K562 (cell line): ENCODE measurements at regions not wholly inside any gene's neighbourhood (a gene's known extent, or its start where the extent isn't known, plus 50 kb on each side); places are given as distances from the start of the nearest gene placed in this dataset.

Experiments used
- ATAC-seq: fragments of 200-7000 bp; cut with Tn5 transposase; 3 replicates; pipeline ENCODE4 v1.9.1; 2020; ENCODE audit warnings: moderate library complexity
- BruUV-seq: library from RNA; stranded (reverse); fragments of 400-500 nt; replicated peaks from 2 replicates; lab custom pipeline; 2021; lab: Mats Ljungman, UMichigan
- CTCF ChIA-PET: fragments of 300-600 bp; formaldehyde crosslinking; extraction: SDS; loops from one replicate; lab custom pipeline; 2021; ENCODE audit warnings: low intra/inter-chr PET ratio; lab: Yijun Ruan, JAX
- POLR2A ChIA-PET: fragments of 300-600, 350-650 bp; sonication (Branson Sonifier 250); formaldehyde crosslinking; extraction: SDS; loops from one replicate; lab custom pipeline; 2021; ENCODE audit warnings: antibody characterized with exemption, inconsistent platforms; lab: Yijun Ruan, JAX
- DNase-seq, 4 experiments: peaks; one replicate each; pipeline versions ENCODE4 v3.0.0 to v3.0.0-alpha.2; 2011 to 2018; ENCODE audit warnings: low spot score in 3 of 4, mixed read lengths in 3 of 4; ENCODE audit errors: extremely low read depth in 1 of 4
- FAIRE-seq: peaks from 2 replicates; lab custom pipeline; 2011; peaks lifted over from hg19 to GRCh38; lab: Jason Lieb, UNC
- H2AFZ ChIP-seq: 2 replicates; pipeline ENCODE4 v1.6.0; 2011; ENCODE audit warnings: low read depth, low read length, control low read depth, inconsistent platforms
- H3K27ac ChIP-seq: fragments of 200-600 bp; 3 replicates; pipeline ENCODE4 v1.8.0; 2011; ENCODE audit warnings: low read depth, mild to moderate bottlenecking, control low read depth, inconsistent platforms, low read length, moderate library complexity, mixed read lengths; ENCODE audit errors: extremely low read depth
- H3K27me3 ChIP-seq, 2 experiments: fragments of 300-600 bp in 1 of 2; 2 replicates in 1 of 2; 3 replicates in 1 of 2; pipeline versions ENCODE4 v1.6.0 to v1.8.0; 2011; ENCODE audit warnings: inconsistent platforms in 2 of 2, low read length in 2 of 2, mild to moderate bottlenecking in 1 of 2, mixed read lengths in 1 of 2, moderate library complexity in 1 of 2; ENCODE audit not compliant: control insufficient read depth in 2 of 2, insufficient read depth in 2 of 2
- H3K36me3 ChIP-seq: fragments of 300-600 bp; 3 replicates; pipeline ENCODE4 v1.8.0; 2011; ENCODE audit warnings: mild to moderate bottlenecking, low read length, inconsistent platforms; ENCODE audit not compliant: control insufficient read depth, insufficient read depth
- H3K4me1 ChIP-seq, 2 experiments: fragments of 200-600 bp in 1 of 2; replicated peaks in 1 of 2; 2 replicates in 1 of 2; 3 replicates in 1 of 2; pipeline versions ENCODE4 v1.5.1 to v1.8.0; 2011; ENCODE audit warnings: inconsistent platforms in 2 of 2, low read length in 2 of 2, mild to moderate bottlenecking in 1 of 2, mixed read lengths in 1 of 2, moderate library complexity in 1 of 2; ENCODE audit not compliant: control insufficient read depth in 2 of 2, insufficient read depth in 2 of 2
- H3K4me2 ChIP-seq: 2 replicates; pipeline ENCODE4 v1.6.1; 2011; ENCODE audit warnings: low read length, control low read depth, inconsistent platforms, mixed read lengths; ENCODE audit not compliant: insufficient read depth
- H3K4me3 ChIP-seq: fragments of 200-600 bp; sonication (generic), shearing (Covaris generic); 2 replicates; pipeline ENCODE4 v1.5.1; 2016; ENCODE audit warnings: control low read depth, inconsistent platforms
- H3K79me2 ChIP-seq: fragments of 200-600 bp; 3 replicates; pipeline ENCODE4 v1.8.0; 2011; ENCODE audit warnings: low read length, inconsistent platforms; ENCODE audit not compliant: control insufficient read depth, insufficient read depth
- H3K9ac ChIP-seq, 2 experiments: 2 replicates each; pipeline versions ENCODE4 v1.6.0 to v1.6.1; 2011; ENCODE audit warnings: low read depth in 2 of 2, low read length in 2 of 2, control low read depth in 1 of 2, inconsistent platforms in 1 of 2, mild to moderate bottlenecking in 1 of 2, mixed read lengths in 1 of 2; ENCODE audit not compliant: insufficient read depth in 1 of 2
- H3K9me1 ChIP-seq: one replicate; pipeline ENCODE4 v1.6.0; 2011; ENCODE audit warnings: inconsistent platforms, mild to moderate bottlenecking, low read length, moderate library complexity; ENCODE audit not compliant: control insufficient read depth, insufficient read depth
- H3K9me3 ChIP-seq: replicated peaks from 2 replicates; pipeline ENCODE4 v1.5.1; 2011; ENCODE audit warnings: low read depth, low read length, inconsistent platforms; ENCODE audit not compliant: control insufficient read depth, insufficient read depth
- H4K20me1 ChIP-seq: replicated peaks from 2 replicates; pipeline ENCODE4 v1.6.1; 2011; ENCODE audit warnings: low read length, inconsistent platforms, mixed read lengths; ENCODE audit not compliant: control insufficient read depth, insufficient read depth
- ARID3B ChIP-seq: fragments of 250-450 bp; sonication (Bioruptor Pico); IDR thresholded peaks from 2 replicates; pipeline ENCODE4 v1.4.0; 2020; ENCODE audit warnings: borderline replicate concordance
- CGGBP1 ChIP-seq: fragments of 250-450 bp; sonication (Bioruptor Pico); IDR thresholded peaks from 2 replicates; pipeline ENCODE4 v1.9.0; 2021; ENCODE audit warnings: mild to moderate bottlenecking
- JUN ChIP-seq, 2 experiments: sonication (generic) in 1 of 2; formaldehyde crosslinking in 1 of 2; IDR thresholded peaks; 2 replicates each; pipeline versions ENCODE4 v1.6.1 to v1.8.0; 2012 to 2022; ENCODE audit warnings: borderline replicate concordance in 2 of 2, mild to moderate bottlenecking in 2 of 2, improper control_type of control experiment in 1 of 2, low read depth in 1 of 2, low read length in 1 of 2, missing genetic modification reagents in 1 of 2
- PREB ChIP-seq: sonication (generic); formaldehyde crosslinking; IDR thresholded peaks from 2 replicates; pipeline ENCODE4 v1.8.1; 2023; ENCODE audit warnings: mild to moderate bottlenecking, missing genetic modification reagents
- RREB1 ChIP-seq: fragments of 250-450 bp; sonication (Bioruptor Pico); IDR thresholded peaks from 2 replicates; pipeline ENCODE4 v1.4.0; 2020
- ZC3H4 ChIP-seq: sonication (generic); formaldehyde crosslinking; IDR thresholded peaks from 2 replicates; pipeline ENCODE4 v1.9.0; 2021; ENCODE audit warnings: missing genetic modification reagents, borderline replicate concordance
- ZNF140 ChIP-seq: fragments of 250-450 bp; sonication (Bioruptor Pico); IDR thresholded peaks from 2 replicates; pipeline ENCODE4 v1.8.0; 2021; ENCODE audit warnings: moderate library complexity, mild to moderate bottlenecking, inconsistent platforms
- ZNF507 ChIP-seq: conservative IDR thresholded peaks from 2 replicates; pipeline ENCODE4 v1.6.1; 2017; ENCODE audit warnings: missing genetic modification characterization, missing compliant biosample characterization
- ZNF551 ChIP-seq: fragments of 250-450 bp; sonication (Bioruptor Pico); IDR thresholded peaks from 2 replicates; pipeline ENCODE4 v1.5.0; 2021; ENCODE audit warnings: mild to moderate bottlenecking, moderate library complexity
- WGBS: fragments of 100-300 bp; shearing (Covaris generic); methylation state at CpG from one replicate; pipeline ENCODE4 v1.1.6; 2016; ENCODE audit warnings: low coverage, mixed read lengths; ENCODE audit not compliant: insufficient coverage; ENCODE audit errors: missing lambda C conversion rate; 5-methylcytosine and 5-hydroxymethylcytosine counted together
- in situ Hi-C: fragments of 300-500 bp; cut with MboI; formaldehyde crosslinking; loops from 4 replicates; pipeline ENCODE4 v1.15.0; 2018; ENCODE audit warnings: inconsistent platforms, mixed read lengths
- intact Hi-C: fragments of 100-400 bp; cut with micrococcal nuclease; formaldehyde crosslinking; loops from 2 replicates; pipeline ENCODE4 v1.14.2; 2022

GRCh38 chr4:156182269-156182668 lies 228.6 kb upstream of the CTSO start:
- no TSS peak for BruUV-seq
- intact Hi-C loops, result no loop called here
- H3K27me3 ChIP-seq, result no peaks in the 10 kb centered on the region
- H3K4me3 ChIP-seq, result no peak overlapping the region
- no peaks in the 10 kb centered on the region for H4K20me1 ChIP-seq
- H3K36me3 ChIP-seq, result no peaks in the 10 kb centered on the region
- H3K4me1 ChIP-seq, result no peaks in the 10 kb centered on the region
- H3K79me2 ChIP-seq, result no peaks in the 10 kb centered on the region
- H3K9me1 ChIP-seq, result no peaks in the 10 kb centered on the region
- H3K9ac ChIP-seq, result no peak overlapping the region
- 0% methylated on average over 1 of the region's 1 CpG for WGBS
- ATAC-seq, result no peak
- H3K9me3 ChIP-seq, result no peaks in the 10 kb centered on the region
- H3K27ac ChIP-seq, result no peak overlapping the region
- no peak for FAIRE-seq
- H2AFZ ChIP-seq, result no peak overlapping the region
- in situ Hi-C loops, result no loop called here
- POLR2A ChIA-PET, result interaction anchor here (0.7 kb wide), 1 partner anchor 10 kb away, joined by 3 read pairs; no protein-coding TSS in a partner anchor
- H3K4me2 ChIP-seq, result no peak overlapping the region
- DNase-seq, result no peak
- CTCF ChIA-PET, result no interaction called here
- TF ChIP-seq ARID3B (CRISPR knock-in tag), result no peak
- TF ChIP-seq ZNF551, result no peak
- TF ChIP-seq ZC3H4 (CRISPR knock-in tag), result no peak
- no peak for TF ChIP-seq JUN (IDR thresholded peaks at IDR 0.05; ENCODE audit: borderline replicate concordance, low read depth, low read length)
- no peak for TF ChIP-seq JUN (CRISPR knock-in tag; IDR thresholded peaks at IDR 0.05; ENCODE audit: borderline replicate concordance)
- TF ChIP-seq RREB1, result no peak
- TF ChIP-seq PREB (CRISPR knock-in tag), result no peak
- TF ChIP-seq ZNF140 (CRISPR knock-in tag), result no peak
- TF ChIP-seq CGGBP1 (CRISPR knock-in tag), result no peak
- no peak for TF ChIP-seq ZNF507 (tag)
